Esophagus muscularis mucosa (tissue), 3 donors: ENCODE measurements at regions not wholly inside any gene's neighbourhood (a gene's known extent, or its start where the extent isn't known, plus 50 kb on each side); places are given as distances from the start of the nearest gene placed in this dataset.

ENCODE experiments used
- POLR2A ChIP-seq: fragments of 450-650 bp; IDR thresholded peaks from one replicate; pipeline ENCODE4 v1.6.1; 2017; ENCODE audit warnings: antibody characterized with exemption, moderate library complexity, mild to moderate bottlenecking, low read depth
- TF ChIP-seq, protein P1 (sequence below), 3 experiments: fragments of 200-600 bp in 2 of 3; fragments of 450-650 bp in 1 of 3; sonication (generic) in 2 of 3; IDR thresholded peaks; one replicate each; pipeline ENCODE4 v1.5.1; 2017 to 2019; ENCODE audit warnings: antibody characterized with exemption in 3 of 3, mild to moderate bottlenecking in 2 of 3, moderate library complexity in 1 of 3

DNA sequence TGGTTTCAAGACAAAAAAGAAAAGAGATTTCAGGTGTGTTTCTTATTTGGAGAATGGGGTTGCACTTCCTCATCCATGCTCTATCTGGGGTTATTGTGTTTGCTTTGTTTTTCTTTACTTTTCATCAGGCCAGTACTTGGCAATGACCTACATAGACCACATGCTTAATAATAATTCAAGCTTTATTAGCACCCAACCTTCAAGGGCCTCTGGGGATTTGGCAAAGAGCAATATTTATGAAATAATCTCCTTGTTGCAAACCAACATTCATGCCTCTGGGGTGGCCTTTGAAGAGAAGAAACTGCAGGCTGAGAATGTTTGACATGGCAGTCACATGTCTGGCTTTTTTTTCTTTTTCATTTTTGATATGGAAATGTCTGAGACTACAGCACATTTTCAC, 68.2 kb upstream of the SNRK start:
- TF ChIP-seq, protein P1, sequence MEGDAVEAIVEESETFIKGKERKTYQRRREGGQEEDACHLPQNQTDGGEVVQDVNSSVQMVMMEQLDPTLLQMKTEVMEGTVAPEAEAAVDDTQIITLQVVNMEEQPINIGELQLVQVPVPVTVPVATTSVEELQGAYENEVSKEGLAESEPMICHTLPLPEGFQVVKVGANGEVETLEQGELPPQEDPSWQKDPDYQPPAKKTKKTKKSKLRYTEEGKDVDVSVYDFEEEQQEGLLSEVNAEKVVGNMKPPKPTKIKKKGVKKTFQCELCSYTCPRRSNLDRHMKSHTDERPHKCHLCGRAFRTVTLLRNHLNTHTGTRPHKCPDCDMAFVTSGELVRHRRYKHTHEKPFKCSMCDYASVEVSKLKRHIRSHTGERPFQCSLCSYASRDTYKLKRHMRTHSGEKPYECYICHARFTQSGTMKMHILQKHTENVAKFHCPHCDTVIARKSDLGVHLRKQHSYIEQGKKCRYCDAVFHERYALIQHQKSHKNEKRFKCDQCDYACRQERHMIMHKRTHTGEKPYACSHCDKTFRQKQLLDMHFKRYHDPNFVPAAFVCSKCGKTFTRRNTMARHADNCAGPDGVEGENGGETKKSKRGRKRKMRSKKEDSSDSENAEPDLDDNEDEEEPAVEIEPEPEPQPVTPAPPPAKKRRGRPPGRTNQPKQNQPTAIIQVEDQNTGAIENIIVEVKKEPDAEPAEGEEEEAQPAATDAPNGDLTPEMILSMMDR (IDR thresholded peaks at IDR 0.05): no peak
- TF ChIP-seq POLR2A: no peak
